K562 (cell line): ENCODE measurements at regions not wholly inside any gene's neighbourhood (a gene's known extent, or its start where the extent isn't known, plus 50 kb on each side); places are given as distances from the start of the nearest gene placed in this dataset.

Experiments used
- ATAC-seq: fragments of 200-7000 bp; cut with Tn5 transposase; 3 replicates; pipeline ENCODE4 v1.9.1; 2020; ENCODE audit warnings: moderate library complexity
- BruUV-seq: library from RNA; stranded (reverse); fragments of 400-500 nt; replicated peaks from 2 replicates; lab custom pipeline; 2021; lab: Mats Ljungman, UMichigan
- CTCF ChIA-PET: fragments of 300-600 bp; formaldehyde crosslinking; extraction: SDS; loops from one replicate; lab custom pipeline; 2021; ENCODE audit warnings: low intra/inter-chr PET ratio; lab: Yijun Ruan, JAX
- POLR2A ChIA-PET: fragments of 300-600, 350-650 bp; sonication (Branson Sonifier 250); formaldehyde crosslinking; extraction: SDS; loops from one replicate; lab custom pipeline; 2021; ENCODE audit warnings: antibody characterized with exemption, inconsistent platforms; lab: Yijun Ruan, JAX
- DNase-seq, 4 experiments: peaks; one replicate each; pipeline versions ENCODE4 v3.0.0 to v3.0.0-alpha.2; 2011 to 2018; ENCODE audit warnings: low spot score in 3 of 4, mixed read lengths in 3 of 4; ENCODE audit errors: extremely low read depth in 1 of 4
- FAIRE-seq: peaks from 2 replicates; lab custom pipeline; 2011; peaks lifted over from hg19 to GRCh38; lab: Jason Lieb, UNC
- H2AFZ ChIP-seq: 2 replicates; pipeline ENCODE4 v1.6.0; 2011; ENCODE audit warnings: low read depth, low read length, control low read depth, inconsistent platforms
- H3K27ac ChIP-seq: fragments of 200-600 bp; 3 replicates; pipeline ENCODE4 v1.8.0; 2011; ENCODE audit warnings: low read depth, mild to moderate bottlenecking, control low read depth, inconsistent platforms, low read length, moderate library complexity, mixed read lengths; ENCODE audit errors: extremely low read depth
- H3K27me3 ChIP-seq, 2 experiments: fragments of 300-600 bp in 1 of 2; 2 replicates in 1 of 2; 3 replicates in 1 of 2; pipeline versions ENCODE4 v1.6.0 to v1.8.0; 2011; ENCODE audit warnings: inconsistent platforms in 2 of 2, low read length in 2 of 2, mild to moderate bottlenecking in 1 of 2, mixed read lengths in 1 of 2, moderate library complexity in 1 of 2; ENCODE audit not compliant: control insufficient read depth in 2 of 2, insufficient read depth in 2 of 2
- H3K36me3 ChIP-seq: fragments of 300-600 bp; 3 replicates; pipeline ENCODE4 v1.8.0; 2011; ENCODE audit warnings: mild to moderate bottlenecking, low read length, inconsistent platforms; ENCODE audit not compliant: control insufficient read depth, insufficient read depth
- H3K4me1 ChIP-seq, 2 experiments: fragments of 200-600 bp in 1 of 2; replicated peaks in 1 of 2; 2 replicates in 1 of 2; 3 replicates in 1 of 2; pipeline versions ENCODE4 v1.5.1 to v1.8.0; 2011; ENCODE audit warnings: inconsistent platforms in 2 of 2, low read length in 2 of 2, mild to moderate bottlenecking in 1 of 2, mixed read lengths in 1 of 2, moderate library complexity in 1 of 2; ENCODE audit not compliant: control insufficient read depth in 2 of 2, insufficient read depth in 2 of 2
- H3K4me2 ChIP-seq: 2 replicates; pipeline ENCODE4 v1.6.1; 2011; ENCODE audit warnings: low read length, control low read depth, inconsistent platforms, mixed read lengths; ENCODE audit not compliant: insufficient read depth
- H3K4me3 ChIP-seq: fragments of 200-600 bp; sonication (generic), shearing (Covaris generic); 2 replicates; pipeline ENCODE4 v1.5.1; 2016; ENCODE audit warnings: control low read depth, inconsistent platforms
- H3K79me2 ChIP-seq: fragments of 200-600 bp; 3 replicates; pipeline ENCODE4 v1.8.0; 2011; ENCODE audit warnings: low read length, inconsistent platforms; ENCODE audit not compliant: control insufficient read depth, insufficient read depth
- H3K9ac ChIP-seq, 2 experiments: 2 replicates each; pipeline versions ENCODE4 v1.6.0 to v1.6.1; 2011; ENCODE audit warnings: low read depth in 2 of 2, low read length in 2 of 2, control low read depth in 1 of 2, inconsistent platforms in 1 of 2, mild to moderate bottlenecking in 1 of 2, mixed read lengths in 1 of 2; ENCODE audit not compliant: insufficient read depth in 1 of 2
- H3K9me1 ChIP-seq: one replicate; pipeline ENCODE4 v1.6.0; 2011; ENCODE audit warnings: inconsistent platforms, mild to moderate bottlenecking, low read length, moderate library complexity; ENCODE audit not compliant: control insufficient read depth, insufficient read depth
- H3K9me3 ChIP-seq: replicated peaks from 2 replicates; pipeline ENCODE4 v1.5.1; 2011; ENCODE audit warnings: low read depth, low read length, inconsistent platforms; ENCODE audit not compliant: control insufficient read depth, insufficient read depth
- H4K20me1 ChIP-seq: replicated peaks from 2 replicates; pipeline ENCODE4 v1.6.1; 2011; ENCODE audit warnings: low read length, inconsistent platforms, mixed read lengths; ENCODE audit not compliant: control insufficient read depth, insufficient read depth
- BDP1 ChIP-seq: IDR thresholded peaks from 3 replicates; pipeline ENCODE4 v1.6.1; 2011; ENCODE audit not compliant: insufficient read length, insufficient read depth
- BMI1 ChIP-seq: fragments of 150-350 bp; IDR thresholded peaks from 2 replicates; pipeline ENCODE4 v1.6.1; 2014; ENCODE audit warnings: low read length
- CREB3 ChIP-seq: fragments of 450-650 bp; conservative IDR thresholded peaks from 2 replicates; pipeline ENCODE4 v1.6.1; 2016; ENCODE audit warnings: missing genetic modification characterization, low read depth, mild to moderate bottlenecking, missing compliant biosample characterization, moderate library complexity
- NR2C1 ChIP-seq, 2 experiments: fragments of 450-650 bp; IDR thresholded peaks; 2 replicates each; pipeline ENCODE4 v1.6.1; 2017; ENCODE audit warnings: mild to moderate bottlenecking in 2 of 2, antibody characterized with exemption in 1 of 2, inconsistent platforms in 1 of 2, missing compliant biosample characterization in 1 of 2, missing genetic modification characterization in 1 of 2
- RUNX1 ChIP-seq: sonication (generic); IDR thresholded peaks from 2 replicates; pipeline ENCODE4 v1.6.1; 2016; ENCODE audit warnings: antibody characterized with exemption, low read depth
- SNAPC5 ChIP-seq: fragments of 250-450 bp; sonication (Bioruptor Pico); IDR thresholded peaks from 2 replicates; pipeline ENCODE4 v1.8.0; 2021; ENCODE audit warnings: moderate library complexity, mild to moderate bottlenecking, inconsistent platforms
- ZBTB8A ChIP-seq: fragments of 450-650 bp; IDR thresholded peaks from 2 replicates; pipeline ENCODE4 v1.6.1; 2018; ENCODE audit warnings: mild to moderate bottlenecking, moderate library complexity; ENCODE audit not compliant: partially characterized antibody
- ZNF146 ChIP-seq: IDR thresholded peaks from one replicate; pipeline ENCODE4 v1.6.1; 2018; ENCODE audit warnings: missing compliant biosample characterization; ENCODE audit not compliant: unreplicated experiment
- ZNF512 ChIP-seq: IDR thresholded peaks from 2 replicates; pipeline ENCODE4 v1.6.1; 2016; ENCODE audit warnings: missing genetic modification characterization, missing compliant biosample characterization
- ZNF764 ChIP-seq: fragments of 250-450 bp; sonication (Bioruptor Pico); IDR thresholded peaks from 2 replicates; pipeline ENCODE4 v1.4.0; 2020; ENCODE audit warnings: low read depth, mild to moderate bottlenecking, moderate library complexity
- WGBS: fragments of 100-300 bp; shearing (Covaris generic); methylation state at CpG from one replicate; pipeline ENCODE4 v1.1.6; 2016; ENCODE audit warnings: low coverage, mixed read lengths; ENCODE audit not compliant: insufficient coverage; ENCODE audit errors: missing lambda C conversion rate; 5-methylcytosine and 5-hydroxymethylcytosine counted together
- in situ Hi-C: fragments of 300-500 bp; cut with MboI; formaldehyde crosslinking; loops from 4 replicates; pipeline ENCODE4 v1.15.0; 2018; ENCODE audit warnings: inconsistent platforms, mixed read lengths
- intact Hi-C: fragments of 100-400 bp; cut with micrococcal nuclease; formaldehyde crosslinking; loops from 2 replicates; pipeline ENCODE4 v1.14.2; 2022
- TF ChIP-seq, protein P1 (sequence below), 2 experiments: fragments of 450-650 bp in 1 of 2; sonication (generic) in 1 of 2; formaldehyde crosslinking; conservative IDR thresholded peaks; 2 replicates each; pipeline versions ENCODE4 v1.4.0 to v1.8.1; 2020 to 2022; ENCODE audit warnings: mild to moderate bottlenecking in 1 of 2, missing genetic modification reagents in 1 of 2

DNA sequence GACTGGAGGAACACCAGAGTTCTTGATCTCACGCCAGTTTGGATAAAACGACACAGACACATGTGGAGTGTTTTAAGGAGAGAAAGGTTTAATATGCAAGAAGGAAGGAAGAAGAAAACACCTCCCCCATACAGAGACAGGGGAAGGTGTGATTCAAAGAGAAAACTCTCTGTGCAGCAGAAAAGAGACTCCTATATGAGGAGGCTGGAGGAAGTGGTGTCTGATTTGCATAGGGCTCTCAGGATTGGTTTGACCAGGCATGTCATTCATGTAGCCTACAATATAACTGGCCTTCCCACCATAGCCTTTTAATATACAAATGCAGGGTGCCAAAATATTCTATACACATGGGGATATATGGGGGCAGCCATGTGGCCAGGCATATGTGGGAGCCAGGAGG lies 1386.5 kb downstream of the RPIA start:
- no peak for ATAC-seq
- BruUV-seq, result no TSS peak
- H3K36me3 ChIP-seq, result no peaks in the 10 kb centered on the region
- no peaks in the 10 kb centered on the region for H4K20me1 ChIP-seq
- no peak overlapping the region for H2AFZ ChIP-seq
- ChIA-PET CTCF (no interaction called here), POLR2A (interaction anchor here (0.7 kb wide), 1 partner anchor 8 kb away, joined by 3 read pairs; no protein-coding TSS in a partner anchor)
- no peak overlapping the region for H3K27ac ChIP-seq
- H3K9me1 ChIP-seq, result no peaks in the 10 kb centered on the region
- no peaks in the 10 kb centered on the region for H3K27me3 ChIP-seq
- H3K4me2 ChIP-seq, result no peak overlapping the region
- no peaks in the 10 kb centered on the region for H3K79me2 ChIP-seq
- no peak overlapping the region for H3K9ac ChIP-seq
- TF ChIP-seq ZNF146 (CRISPR knock-in tag) (no peak), CREB3 (tag) (no peak), BDP1 (no peak), ZNF764 (CRISPR knock-in tag) (no peak), ZNF512 (tag) (no peak), ZBTB8A (no peak), SNAPC5 (CRISPR knock-in tag) (no peak), NR2C1 (IDR thresholded peaks at IDR 0.05) (no peak), NR2C1 (tag; IDR thresholded peaks at IDR 0.05) (no peak), BMI1 (no peak), RUNX1 (no peak)
- TF ChIP-seq, protein P1, sequence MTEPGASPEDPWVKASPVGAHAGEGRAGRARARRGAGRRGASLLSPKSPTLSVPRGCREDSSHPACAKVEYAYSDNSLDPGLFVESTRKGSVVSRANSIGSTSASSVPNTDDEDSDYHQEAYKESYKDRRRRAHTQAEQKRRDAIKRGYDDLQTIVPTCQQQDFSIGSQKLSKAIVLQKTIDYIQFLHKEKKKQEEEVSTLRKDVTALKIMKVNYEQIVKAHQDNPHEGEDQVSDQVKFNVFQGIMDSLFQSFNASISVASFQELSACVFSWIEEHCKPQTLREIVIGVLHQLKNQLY (CRISPR knock-in tag; conservative IDR thresholded peaks at IDR 0.05), result no peak
- in situ Hi-C loops (no loop called here), intact Hi-C loops (no loop called here)
- no peak for FAIRE-seq
- H3K4me1 ChIP-seq, result no peaks in the 10 kb centered on the region
- H3K4me3 ChIP-seq, result no peak overlapping the region
- 0% methylated on average over 2 of the region's 2 CpGs for WGBS
- no peaks in the 10 kb centered on the region for H3K9me3 ChIP-seq
- DNase-seq, result no peak
